ENCODE measurements at regions not wholly inside any gene's neighbourhood (a gene's known extent, or its start where the extent isn't known, plus 50 kb on each side); places are given as distances from the start of the nearest gene placed in this dataset.

- Histone ChIP-seq H3K4me3 (no peak overlapping the region), H3K4me1 (no peaks in the 10 kb centered on the region), H3K27ac (no peak overlapping the region), H3K9me3 (peaks cover 0 to 4% (median 0%) of the 10 kb centered on the region in 3 donors), H3K36me3 (no peaks in the 10 kb centered on the region), H3K27me3 (no peaks in the 10 kb centered on the region)
- 94 to 100% methylated on average over 1 of the region's 1 CpG for WGBS, 2 donors
- TF ChIP-seq, protein P1, sequence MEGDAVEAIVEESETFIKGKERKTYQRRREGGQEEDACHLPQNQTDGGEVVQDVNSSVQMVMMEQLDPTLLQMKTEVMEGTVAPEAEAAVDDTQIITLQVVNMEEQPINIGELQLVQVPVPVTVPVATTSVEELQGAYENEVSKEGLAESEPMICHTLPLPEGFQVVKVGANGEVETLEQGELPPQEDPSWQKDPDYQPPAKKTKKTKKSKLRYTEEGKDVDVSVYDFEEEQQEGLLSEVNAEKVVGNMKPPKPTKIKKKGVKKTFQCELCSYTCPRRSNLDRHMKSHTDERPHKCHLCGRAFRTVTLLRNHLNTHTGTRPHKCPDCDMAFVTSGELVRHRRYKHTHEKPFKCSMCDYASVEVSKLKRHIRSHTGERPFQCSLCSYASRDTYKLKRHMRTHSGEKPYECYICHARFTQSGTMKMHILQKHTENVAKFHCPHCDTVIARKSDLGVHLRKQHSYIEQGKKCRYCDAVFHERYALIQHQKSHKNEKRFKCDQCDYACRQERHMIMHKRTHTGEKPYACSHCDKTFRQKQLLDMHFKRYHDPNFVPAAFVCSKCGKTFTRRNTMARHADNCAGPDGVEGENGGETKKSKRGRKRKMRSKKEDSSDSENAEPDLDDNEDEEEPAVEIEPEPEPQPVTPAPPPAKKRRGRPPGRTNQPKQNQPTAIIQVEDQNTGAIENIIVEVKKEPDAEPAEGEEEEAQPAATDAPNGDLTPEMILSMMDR (IDR thresholded peaks at IDR 0.05) = no peak
- no peak for TF ChIP-seq POLR2A (IDR thresholded peaks at IDR 0.05)
- intact Hi-C loops (cut with DNase I) = no loop called here
- DNase-seq = no peak
Measured at GRCh38 chr10:123404357-123404756, 250.2 kb downstream of the BUB3 start.

DNA sequence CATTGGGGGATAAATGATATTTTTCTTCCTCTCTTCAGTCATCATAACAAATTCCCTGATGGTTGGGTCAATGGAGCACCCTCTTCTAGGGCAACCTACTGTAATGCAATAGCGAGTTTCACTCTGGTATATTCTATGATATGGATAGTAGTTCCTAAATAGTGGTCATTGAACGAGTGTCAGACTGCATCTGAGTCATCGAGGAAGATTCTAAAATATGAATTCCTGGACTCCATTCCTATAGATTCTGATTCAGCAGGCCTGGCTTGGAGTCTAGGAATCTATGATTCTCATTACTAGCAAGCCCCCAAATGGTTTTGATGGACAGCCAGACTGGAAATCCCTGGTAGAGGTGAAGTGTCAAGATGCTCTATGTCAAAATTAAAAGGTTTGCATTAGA is 254.5 kb downstream of the BUB3 start:
- no peak overlapping the region for H3K27ac ChIP-seq
- no peaks in the 10 kb centered on the region for H3K27me3 ChIP-seq
- peaks cover 0 to 4% (median 0%) of the 10 kb centered on the region in 3 donors for H3K9me3 ChIP-seq
- intact Hi-C loops (cut with DNase I) = no loop called here
- no peak for TF ChIP-seq POLR2A (IDR thresholded peaks at IDR 0.05)
- TF ChIP-seq, protein P1 (IDR thresholded peaks at IDR 0.05) = no peak
- H3K36me3 ChIP-seq = no peaks in the 10 kb centered on the region
- H3K4me3 ChIP-seq = no peak overlapping the region
- no peaks in the 10 kb centered on the region for H3K4me1 ChIP-seq
- 74% methylated on average over 3 of the region's 3 CpGs for WGBS, 2 donors
- DNase-seq = no peak

DNA sequence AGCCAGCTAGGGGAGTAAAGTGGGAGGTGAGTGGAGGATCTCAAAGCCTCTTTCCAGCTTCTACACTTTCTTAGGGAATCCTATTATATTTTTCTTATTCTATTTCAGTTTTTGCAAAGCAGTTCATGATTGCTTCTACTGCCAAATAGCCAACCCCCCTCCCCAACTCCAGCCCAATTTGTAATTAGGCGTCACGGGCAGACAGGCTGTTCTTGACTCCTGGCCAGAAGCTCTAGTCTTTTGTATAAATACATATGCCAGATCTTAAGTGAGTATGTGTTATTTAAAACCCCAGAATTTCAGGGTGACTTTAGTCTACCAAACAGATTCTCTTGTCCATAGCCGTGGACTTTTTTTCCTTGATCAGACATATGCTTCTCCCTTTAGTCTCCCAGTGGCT is 255.2 kb downstream of the BUB3 start:
- TF ChIP-seq, protein P1 (IDR thresholded peaks at IDR 0.05) = no peak
- TF ChIP-seq POLR2A (IDR thresholded peaks at IDR 0.05) = no peak
- 40 to 52% methylated on average over 3 of the region's 3 CpGs for WGBS, 2 donors
- Histone ChIP-seq H3K36me3 (no peaks in the 10 kb centered on the region), H3K27me3 (no peaks in the 10 kb centered on the region), H3K4me3 (no peak overlapping the region), H3K27ac (no peak overlapping the region), H3K9me3 (peaks cover 0 to 2% (median 0%) of the 10 kb centered on the region in 3 donors), H3K4me1 (no peaks in the 10 kb centered on the region)
- intact Hi-C loops (cut with DNase I) = no loop called here
- DNase-seq = no peak

- no peaks in the 10 kb centered on the region for H3K4me1 ChIP-seq
Measured at GRCh38 chr10:123409884-123410283, 255.7 kb downstream of the BUB3 start.

DNA sequence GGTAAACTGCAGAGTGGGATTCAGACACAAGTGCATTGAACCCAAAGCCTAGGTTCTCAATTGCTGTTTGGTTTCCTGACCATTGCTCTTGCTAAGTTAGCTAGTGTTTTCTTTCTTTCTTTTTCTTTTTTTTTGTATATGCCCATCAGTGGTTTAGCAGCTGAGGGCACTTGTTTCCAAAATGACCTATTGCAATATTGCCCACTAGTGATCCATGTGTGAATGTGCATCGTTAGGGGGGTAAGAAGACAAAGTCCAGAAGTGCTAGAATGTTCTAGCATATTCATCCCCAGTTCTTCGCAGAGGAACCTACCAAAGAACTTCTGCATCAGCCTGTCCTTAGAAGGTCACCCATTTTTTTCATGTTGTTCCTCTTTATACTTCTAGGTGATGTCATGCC is 252.8 kb upstream of the GPR26 start:
- Histone ChIP-seq H3K4me3 (no peak overlapping the region), H3K4me1 (no peaks in the 10 kb centered on the region), H3K27me3 (peaks cover 0 to 17% (median 0%) of the 10 kb centered on the region in 4 donors), H3K27ac (no peak overlapping the region), H3K36me3 (no peaks in the 10 kb centered on the region), H3K9me3 (no peaks in the 10 kb centered on the region)
- 73 to 83% methylated on average over 2 of the region's 2 CpGs for WGBS, 2 donors
- intact Hi-C loops (cut with DNase I) = no loop called here
- no peak for TF ChIP-seq POLR2A (IDR thresholded peaks at IDR 0.05)
- TF ChIP-seq, protein P1 (IDR thresholded peaks at IDR 0.05) = no peak
- DNase-seq = no peak

More at GRCh38 chr10:123409884-123410283, 255.7 kb downstream of the BUB3 start:
- H3K4me3 ChIP-seq = no peak overlapping the region
- no peaks in the 10 kb centered on the region for H3K36me3 ChIP-seq
- WGBS, 2 donors = 75 to 80% methylated on average over 6 of the region's 6 CpGs
- no peaks in the 10 kb centered on the region for H3K9me3 ChIP-seq
- H3K27me3 ChIP-seq = no peaks in the 10 kb centered on the region
- TF ChIP-seq POLR2A (IDR thresholded peaks at IDR 0.05) = no peak
- TF ChIP-seq, protein P1 (IDR thresholded peaks at IDR 0.05) = no peak
- intact Hi-C loops (cut with DNase I) = no loop called here
- H3K27ac ChIP-seq = no peak overlapping the region
- no peak for DNase-seq

Data from esophagus squamous epithelium (tissue), 5 donors.